Astrocyte of the cerebellum (primary cell): ENCODE measurements at regions not wholly inside any gene's neighbourhood (a gene's known extent, or its start where the extent isn't known, plus 50 kb on each side); places are given as distances from the start of the nearest gene placed in this dataset.

Experiments used
- DNase-seq: peaks from one replicate; pipeline ENCODE4 v3.0.0-alpha.2; 2011; ENCODE audit warnings: low read depth
- H3K4me3 ChIP-seq: 2 replicates; pipeline ENCODE4 v1.5.1; 2011; ENCODE audit warnings: mild to moderate bottlenecking, low read depth, low read length, moderate library complexity
- in situ Hi-C: cut with HindIII; loops from 2 replicates; pipeline ENCODE4 v1.10.0; 2017; ENCODE audit warnings: low sequenced_read_pairs
- TF ChIP-seq, protein P1 (sequence below): IDR thresholded peaks from 2 replicates; pipeline ENCODE4 v1.5.1; 2012; ENCODE audit warnings: low read length, low read depth, moderate library complexity, mild to moderate bottlenecking; ENCODE audit errors: missing control alignments

GRCh38 chr6:145047891-145048290 is 687.4 kb downstream of the EPM2A start:
- in situ Hi-C loops = no loop called here
- H3K4me3 ChIP-seq = no peak overlapping the region
- TF ChIP-seq, protein P1, sequence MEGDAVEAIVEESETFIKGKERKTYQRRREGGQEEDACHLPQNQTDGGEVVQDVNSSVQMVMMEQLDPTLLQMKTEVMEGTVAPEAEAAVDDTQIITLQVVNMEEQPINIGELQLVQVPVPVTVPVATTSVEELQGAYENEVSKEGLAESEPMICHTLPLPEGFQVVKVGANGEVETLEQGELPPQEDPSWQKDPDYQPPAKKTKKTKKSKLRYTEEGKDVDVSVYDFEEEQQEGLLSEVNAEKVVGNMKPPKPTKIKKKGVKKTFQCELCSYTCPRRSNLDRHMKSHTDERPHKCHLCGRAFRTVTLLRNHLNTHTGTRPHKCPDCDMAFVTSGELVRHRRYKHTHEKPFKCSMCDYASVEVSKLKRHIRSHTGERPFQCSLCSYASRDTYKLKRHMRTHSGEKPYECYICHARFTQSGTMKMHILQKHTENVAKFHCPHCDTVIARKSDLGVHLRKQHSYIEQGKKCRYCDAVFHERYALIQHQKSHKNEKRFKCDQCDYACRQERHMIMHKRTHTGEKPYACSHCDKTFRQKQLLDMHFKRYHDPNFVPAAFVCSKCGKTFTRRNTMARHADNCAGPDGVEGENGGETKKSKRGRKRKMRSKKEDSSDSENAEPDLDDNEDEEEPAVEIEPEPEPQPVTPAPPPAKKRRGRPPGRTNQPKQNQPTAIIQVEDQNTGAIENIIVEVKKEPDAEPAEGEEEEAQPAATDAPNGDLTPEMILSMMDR = no peak
- DNase-seq = no peak

DNA sequence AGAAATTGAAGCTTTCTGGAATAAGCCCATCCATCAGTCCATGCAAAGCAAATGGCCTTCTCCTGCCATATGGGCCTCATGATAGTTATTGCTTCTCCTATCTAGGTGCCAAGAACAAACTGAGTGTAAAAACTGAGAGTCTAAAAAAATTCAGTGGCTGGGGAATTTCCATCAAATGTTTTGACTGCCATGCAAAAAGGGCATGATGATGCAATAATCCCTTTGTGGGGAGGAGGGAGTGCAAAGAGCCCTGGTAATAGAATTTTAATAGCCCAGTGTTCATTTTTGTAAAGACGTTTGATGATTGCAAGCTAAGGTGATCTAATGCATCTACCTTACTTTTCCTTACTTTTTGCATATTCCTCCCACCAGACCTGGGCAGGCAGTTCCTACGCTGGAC is 683.7 kb downstream of the EPM2A start:
- TF ChIP-seq, protein P1 = no peak
- in situ Hi-C loops = no loop called here
- no peak for DNase-seq

DNA sequence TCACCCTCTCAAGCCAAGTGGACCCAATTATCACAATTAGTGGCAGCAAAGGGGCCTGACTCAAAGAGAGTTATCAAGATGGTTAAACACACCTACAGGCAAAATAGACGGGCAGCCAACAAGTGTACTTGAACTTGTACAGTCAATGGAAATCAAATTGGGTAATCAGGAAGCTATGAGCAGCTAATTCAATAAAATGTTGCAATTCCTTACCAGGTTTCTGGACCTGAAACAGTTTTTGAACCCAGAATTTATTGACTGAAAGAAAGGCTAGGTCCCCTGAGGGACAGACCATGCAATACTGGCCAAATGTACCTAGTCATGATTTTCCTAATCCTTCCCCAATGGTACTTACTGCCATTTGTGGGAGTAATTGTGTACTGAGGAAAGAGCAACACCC is 679.8 kb downstream of the EPM2A start:
- H3K4me3 ChIP-seq = no peak overlapping the region
- in situ Hi-C loops = no loop called here
- DNase-seq = no peak
- TF ChIP-seq, protein P1 = no peak

More for the DNA sequence above, 683.7 kb downstream of the EPM2A start:
- H3K4me3 ChIP-seq = no peak overlapping the region

GRCh38 chr6:145060714-145061113 is 674.6 kb downstream of the EPM2A start:
- in situ Hi-C loops = no loop called here
- H3K4me3 ChIP-seq = no peak overlapping the region
- DNase-seq = no peak
- TF ChIP-seq, protein P1 = no peak

DNA sequence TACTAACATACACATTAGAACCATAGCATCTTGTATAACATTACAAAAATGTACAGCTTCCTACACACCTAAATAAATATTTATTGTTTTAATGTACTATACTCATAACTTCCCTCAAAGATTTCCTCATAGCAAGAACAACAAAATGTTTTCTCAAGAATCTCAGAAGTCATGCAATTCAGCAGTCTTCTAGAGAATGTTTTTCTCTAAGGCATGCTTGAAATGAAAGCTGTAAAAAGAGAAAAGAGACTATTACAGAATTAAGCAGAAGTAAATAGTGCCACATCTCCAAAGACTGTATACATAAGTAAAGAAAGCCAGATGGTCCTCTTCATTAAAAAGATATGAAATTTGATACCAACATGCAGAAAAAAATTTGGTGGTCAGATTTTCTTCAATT is 672.2 kb downstream of the EPM2A start:
- TF ChIP-seq, protein P1 = no peak
- in situ Hi-C loops = no loop called here
- H3K4me3 ChIP-seq = no peak overlapping the region
- no peak for DNase-seq

DNA sequence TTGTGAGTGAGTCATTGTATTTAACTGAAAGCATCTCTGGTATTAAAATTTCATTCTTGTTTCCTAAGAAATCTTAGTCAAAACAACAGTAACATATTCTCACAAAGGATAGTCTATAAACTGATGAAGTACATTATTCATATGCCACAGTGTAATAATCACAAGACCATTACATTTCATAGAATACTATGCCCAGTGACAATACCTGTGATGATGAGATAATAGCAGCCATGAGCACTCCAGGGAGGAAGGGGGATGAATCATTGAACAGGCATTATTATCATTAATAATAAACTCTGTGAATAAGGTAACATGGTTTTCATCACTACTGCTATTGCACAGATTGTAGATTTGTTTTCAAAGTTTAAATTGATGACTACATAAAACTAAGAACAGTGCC is 667.9 kb downstream of the EPM2A start:
- DNase-seq = no peak
- TF ChIP-seq, protein P1 = no peak
- H3K4me3 ChIP-seq = no peak overlapping the region
- in situ Hi-C loops = no loop called here

- DNase-seq = no peak
- in situ Hi-C loops = no loop called here
- H3K4me3 ChIP-seq = no peak overlapping the region
- TF ChIP-seq, protein P1 = no peak
Measured at GRCh38 chr6:145068577-145068976, 666.7 kb downstream of the EPM2A start.
